ENCODE measurements at regions not wholly inside any gene's neighbourhood (a gene's known extent, or its start where the extent isn't known, plus 50 kb on each side); places are given as distances from the start of the nearest gene placed in this dataset.

DNA sequence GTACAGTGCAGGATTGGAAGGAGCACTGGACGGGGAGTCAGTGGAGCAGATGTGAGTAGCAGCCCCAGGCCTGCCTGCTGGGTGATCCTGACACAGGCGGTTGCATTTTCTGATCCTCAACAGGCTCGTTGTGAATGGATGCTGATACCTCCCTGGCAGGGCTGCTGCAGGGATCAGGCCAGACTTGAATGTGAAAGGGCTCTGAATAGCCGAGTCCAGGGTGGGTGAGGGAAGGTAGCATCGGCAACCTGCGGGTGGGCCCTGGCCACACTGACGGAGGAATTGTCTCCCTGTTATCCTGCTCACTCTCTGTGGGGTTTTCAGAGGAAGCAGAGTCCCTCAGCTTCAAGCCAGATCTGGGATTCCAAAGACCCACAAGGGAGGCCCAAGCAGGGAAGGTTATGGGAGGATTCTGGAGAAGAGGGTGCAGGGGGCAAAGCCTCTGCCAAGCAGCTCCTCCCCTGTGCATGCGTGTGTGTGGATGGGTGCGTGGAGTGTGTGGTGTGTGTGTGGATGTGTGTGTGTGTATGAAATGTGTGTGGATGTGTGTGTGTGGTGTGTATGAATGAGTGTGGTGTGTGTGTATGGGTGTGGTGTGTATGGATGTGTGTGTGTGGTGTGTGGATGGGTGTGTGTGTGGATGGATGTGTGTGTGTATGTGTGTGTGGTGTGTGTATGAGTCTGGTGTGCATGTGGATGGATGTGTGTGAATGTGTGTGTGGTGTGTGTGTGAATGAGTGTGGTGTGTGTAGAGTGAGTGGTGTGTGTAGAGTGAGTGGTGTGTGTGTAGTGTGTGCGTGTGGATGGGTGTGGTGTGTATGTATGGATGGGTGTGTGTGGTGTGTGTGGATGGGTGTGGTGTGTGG is 100.3 kb downstream of the UBIAD1 start:
- no peak for DNase-seq

DNA sequence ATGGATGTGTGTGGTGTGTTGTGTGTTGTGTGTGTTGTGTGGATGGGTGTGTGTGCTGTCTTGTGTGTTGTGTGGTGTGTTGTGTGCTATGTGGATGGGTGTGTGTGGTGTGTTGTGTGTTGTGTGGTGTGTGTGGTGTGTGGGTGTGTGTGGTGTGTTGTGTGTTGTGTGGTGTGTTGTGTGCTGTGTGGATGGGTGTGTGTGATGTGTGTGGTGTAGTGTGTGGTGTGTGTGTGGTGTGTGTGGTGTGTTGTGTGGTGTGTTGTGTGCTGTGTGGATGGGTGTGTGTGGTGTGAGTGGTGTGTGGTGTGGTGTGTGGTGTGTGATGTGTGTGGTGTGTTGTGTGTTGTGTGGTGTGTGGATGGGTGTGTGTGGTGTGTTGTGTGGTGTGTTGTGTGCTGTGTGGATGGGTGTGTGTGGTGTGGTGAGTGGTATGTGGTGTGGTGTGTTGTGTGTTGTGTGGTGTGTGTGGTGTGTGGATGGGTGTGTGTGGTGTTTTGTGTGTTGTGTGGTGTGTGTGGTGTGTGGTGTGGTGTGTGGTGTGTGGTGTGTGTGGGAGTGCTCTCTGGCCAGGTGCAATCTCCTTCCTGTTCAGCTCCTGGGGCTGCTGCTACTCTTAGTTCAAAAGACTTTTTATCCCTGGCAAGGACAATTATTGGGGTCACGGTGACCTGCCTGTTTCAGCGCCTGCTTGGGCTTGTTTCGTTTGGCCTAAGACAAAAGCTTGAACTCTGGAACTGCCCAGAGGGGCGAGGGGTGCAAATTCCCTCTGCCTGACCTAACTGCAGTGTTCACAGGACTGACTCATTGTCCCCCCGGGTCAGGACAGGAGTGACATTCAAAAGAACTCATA is 101.1 kb downstream of the UBIAD1 start:
- DNase-seq, result no peak

DNA sequence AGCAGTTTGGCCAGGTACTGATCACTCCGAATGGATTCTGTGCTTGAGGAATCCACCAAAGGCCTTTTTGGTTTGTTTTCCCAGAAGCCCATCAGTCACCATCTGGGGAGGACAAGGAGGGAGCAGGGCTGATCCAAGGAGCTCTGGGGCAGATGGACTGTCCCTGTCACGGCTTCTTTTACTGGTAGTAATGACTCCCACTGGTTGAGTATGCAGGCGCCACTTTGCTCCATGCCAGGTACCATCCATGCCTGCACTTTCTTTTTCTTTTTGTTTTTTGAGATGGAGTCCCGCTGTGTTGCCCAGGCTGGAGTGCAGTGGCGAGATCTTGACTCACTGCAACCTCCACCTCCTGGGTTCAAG is 101.7 kb downstream of the UBIAD1 start:
- no peak for DNase-seq

DNA sequence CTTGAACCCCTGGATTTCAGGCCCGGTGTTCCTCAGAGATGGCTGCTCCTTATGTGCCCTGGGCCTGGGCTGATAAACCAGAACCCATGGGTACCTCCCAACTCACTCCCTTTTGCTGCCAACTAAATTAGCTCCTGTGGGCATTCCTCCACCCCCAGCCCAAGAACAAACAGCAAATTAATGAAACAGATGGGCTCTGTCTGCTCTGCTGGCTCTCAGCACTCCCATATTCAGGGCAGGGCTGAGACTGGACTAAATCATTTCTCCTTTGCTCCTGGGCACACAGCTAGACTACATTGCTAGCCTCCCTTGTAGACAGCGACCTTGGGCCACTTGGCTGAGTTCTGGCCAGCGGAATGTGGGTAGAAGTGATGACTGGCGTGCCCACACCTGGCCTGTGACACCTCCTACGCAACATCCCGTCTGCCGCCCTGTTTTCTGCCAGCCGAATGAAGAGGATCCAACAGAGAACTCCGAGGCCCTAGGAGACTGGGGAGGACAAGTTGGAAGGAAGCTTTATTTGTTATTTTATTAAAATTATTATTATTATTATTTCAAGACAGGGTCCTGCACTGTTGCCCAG is 101.9 kb upstream of the DISP3 start:
- no peak for DNase-seq

DNA sequence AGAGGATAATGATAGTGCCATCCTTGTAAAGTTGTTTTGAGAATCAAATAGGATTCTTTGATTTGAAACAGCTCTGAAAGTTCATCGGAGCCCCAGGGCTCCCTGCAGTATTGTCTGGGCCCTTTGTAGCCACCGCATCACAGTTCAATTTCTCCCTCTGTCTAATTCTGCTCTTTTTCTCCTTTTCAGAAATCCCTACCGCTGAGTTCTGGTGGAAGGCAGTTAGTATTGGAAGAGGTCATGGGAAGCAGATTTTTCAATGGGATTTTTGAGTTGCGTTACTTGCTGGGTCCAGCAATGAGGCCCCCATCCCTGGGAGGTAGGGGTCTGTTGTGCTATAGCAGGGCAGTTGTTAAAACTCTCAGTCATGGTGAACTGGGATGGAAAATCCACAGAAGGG is 101.0 kb upstream of the DISP3 start:
- DNase-seq, result no peak

DNA sequence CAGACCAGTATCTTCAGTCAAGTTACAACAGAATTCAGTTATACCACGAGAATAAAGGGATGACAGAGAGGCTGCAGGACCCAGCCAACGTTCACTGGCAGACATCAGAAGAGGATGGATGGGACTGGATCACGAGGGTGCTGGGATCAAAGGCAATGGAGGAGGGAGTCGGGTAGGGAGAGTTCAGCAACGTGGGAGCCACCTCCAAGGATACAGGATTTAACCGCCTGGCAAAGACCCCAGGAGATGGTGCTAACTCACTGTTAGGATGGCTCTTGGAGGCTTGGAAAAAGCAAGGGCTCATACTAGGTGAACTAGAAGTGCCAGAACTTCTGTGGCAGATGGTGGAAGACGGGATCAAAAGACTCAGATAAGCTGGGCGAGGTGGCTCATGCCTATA is 99.1 kb upstream of the DISP3 start:
- DNase-seq, result no peak

DNA sequence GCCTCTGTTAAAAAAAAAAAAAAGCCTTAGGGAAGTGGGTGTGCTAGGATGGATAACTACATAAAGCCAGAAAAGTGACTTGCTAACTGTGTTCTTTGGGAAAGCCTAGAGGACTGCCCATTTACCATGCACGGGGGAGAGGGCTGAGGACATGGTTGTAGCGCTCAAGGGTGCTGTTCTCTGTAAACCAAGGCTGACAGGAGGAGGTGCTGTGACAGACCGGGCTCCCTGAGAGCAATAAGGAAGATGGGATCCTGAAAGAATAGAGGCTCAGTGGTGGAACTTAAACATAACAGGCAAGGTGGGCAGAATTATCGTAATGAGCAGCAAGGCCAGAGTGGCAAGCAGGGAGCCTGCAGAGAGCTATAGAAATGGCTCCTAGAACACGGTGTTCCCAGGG is 98.5 kb upstream of the DISP3 start:
- no peak for DNase-seq

DNA sequence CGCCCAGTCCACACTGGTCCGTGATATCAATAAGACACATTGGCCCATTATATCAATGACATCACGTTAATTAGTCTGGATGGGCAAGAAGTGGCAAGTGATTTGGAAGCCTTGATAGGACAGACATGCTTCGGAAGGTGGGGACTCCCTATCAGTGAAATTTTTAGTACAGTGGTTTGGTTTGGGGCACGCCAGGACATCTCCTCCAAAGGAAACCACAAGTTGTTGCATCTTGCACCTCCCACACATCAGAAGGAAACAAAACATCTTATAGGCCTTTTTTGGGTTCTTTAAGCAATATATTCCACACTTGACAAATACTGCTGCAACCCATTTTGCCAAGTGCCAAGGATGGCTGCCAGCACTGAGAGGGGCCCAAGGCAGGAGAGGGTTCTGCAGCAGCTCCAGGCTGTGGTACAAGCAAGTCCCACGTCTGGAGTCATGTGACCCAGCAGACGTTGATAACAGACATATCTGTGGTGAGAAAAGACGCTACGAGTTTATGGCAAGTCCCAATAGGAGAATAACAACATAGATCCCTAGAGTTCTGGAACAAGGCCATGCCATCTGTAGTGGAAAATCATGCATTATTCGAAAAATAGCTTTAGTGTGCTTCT is 95.3 kb upstream of the DISP3 start:
- peak in 32 of 58 donors; percentile 2 to 78 (median 18) for DNase-seq

DNA sequence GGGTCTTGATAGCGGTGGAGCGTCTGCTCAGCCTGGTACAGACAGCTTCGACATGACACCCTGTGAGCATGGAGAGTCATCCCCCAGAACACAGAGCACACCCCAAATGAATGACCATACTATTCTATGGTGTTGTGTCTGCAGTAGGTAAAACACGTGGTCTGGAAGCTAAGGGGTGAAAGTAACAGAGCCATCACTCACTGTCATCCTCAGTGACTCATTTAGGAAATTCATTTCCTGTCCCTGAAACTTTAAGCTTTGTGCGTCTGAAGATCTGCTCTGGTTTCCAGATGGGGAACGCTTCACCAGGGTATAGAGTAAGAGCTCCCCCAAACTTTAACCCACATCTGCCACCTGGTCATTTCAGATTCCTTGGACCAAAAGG is 94.8 kb upstream of the DISP3 start:
- DNase-seq, result no peak

DNA sequence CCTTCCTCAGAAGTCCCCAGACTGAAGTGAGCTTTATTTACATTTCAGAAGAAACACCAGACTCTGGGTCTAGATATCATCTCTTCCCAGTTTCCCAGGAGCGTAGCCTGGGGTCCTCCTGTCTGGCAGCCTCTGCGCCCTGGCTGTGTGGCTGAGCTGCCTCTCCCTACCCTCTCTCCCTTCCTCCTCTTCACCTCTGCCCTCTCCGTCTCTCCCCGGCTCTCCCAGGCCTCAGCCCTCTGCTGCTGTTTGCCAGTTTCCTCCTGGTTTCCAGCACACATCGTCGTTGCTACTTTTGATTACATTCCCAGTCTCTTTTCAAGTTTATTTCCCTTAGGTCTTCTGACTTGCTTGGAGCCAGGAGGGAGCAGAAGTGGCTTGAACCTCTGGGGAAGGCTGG is 91.1 kb upstream of the DISP3 start:
- no peak for DNase-seq

DNA sequence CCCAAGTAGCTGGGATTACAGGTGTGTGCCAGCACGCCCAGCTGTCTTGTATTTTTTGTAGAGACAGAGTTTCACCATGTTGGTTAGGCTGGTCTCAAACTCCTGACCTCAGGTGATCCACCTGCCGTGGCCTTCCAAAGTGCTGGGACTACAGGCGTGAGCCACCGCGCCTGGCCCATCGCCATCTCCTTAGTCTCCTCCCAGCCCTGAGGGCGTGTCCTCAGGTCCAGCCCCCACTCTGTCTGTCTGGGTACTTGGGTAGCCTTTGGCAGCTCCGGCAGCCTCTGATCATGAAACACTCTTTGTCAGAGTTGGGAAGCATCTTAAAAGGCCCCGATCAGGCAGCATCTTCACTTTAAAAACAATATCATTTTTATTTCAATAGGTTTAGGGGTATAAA is 90.3 kb upstream of the DISP3 start:
- no peak for DNase-seq

DNA sequence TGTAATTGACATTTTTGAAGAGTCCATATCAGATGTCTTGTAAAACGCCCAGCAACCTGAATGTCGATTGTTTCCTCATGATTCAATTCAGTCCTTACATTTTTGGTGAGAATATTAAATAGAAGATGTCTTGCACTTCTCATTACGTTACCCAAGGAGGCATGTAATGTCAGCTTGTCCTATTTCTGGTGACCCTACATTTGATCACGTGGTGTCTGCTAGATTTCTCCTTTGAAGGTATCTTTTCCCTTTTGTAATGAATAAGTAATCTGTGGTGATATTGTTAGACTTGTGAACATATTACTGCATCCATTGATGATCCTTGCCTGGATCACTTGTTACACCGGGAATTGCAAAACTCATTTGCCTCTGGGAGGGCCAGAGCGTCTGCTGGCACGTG is 87.6 kb upstream of the DISP3 start:
- no peak for DNase-seq

DNA sequence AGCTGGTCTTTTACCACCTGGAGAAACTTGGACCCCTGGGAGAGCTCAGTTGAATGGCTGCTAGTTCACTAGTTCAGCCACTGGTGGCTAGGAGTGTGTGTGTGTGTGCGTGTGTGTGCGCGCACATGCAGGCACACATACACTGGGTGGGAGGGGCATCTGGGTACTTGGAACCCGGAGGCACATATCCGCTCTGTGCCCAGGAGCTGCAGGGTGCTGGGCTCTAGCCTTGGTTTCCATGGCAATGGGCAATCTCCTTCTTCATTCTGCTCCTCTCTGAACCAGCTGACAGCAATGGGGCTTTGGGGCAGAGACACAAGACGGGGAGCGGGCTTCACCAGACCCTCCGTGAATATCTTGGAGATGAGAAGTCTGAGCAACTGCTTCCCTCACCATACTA is 87.1 kb upstream of the DISP3 start:
- DNase-seq, result peak in 21 of 58 donors; percentile 1 to 49 (median 17)

DNA sequence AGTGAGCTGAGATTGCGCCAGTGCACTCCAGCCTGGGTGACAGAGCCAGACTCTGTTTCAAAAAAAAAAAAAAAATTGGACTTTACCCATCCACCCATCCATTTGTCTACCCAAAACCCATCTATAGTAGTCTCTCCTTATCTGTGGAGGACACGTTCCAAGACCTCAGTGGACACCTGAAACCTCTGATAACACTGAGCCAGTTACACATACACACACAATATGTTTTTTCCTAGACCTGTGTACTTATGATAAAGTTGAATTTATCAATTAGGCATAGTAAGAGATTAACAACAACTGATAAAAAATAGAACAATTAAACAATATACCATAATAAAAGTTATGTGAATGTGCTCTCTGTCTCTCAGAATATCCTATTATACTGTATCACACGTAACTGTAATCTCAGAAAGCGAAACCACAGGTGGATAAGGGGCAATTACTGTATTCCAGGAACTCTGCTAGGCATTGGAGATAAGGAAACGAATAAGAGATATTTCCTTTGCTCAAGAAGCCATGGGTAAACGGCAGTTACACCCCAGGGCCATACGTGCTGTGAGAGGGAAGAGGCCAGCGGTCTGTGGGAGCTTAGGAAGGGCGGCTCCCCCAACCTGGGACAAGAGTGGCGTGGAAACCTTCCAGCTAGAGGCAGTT is 84.2 kb upstream of the DISP3 start:
- no peak for DNase-seq

DNA sequence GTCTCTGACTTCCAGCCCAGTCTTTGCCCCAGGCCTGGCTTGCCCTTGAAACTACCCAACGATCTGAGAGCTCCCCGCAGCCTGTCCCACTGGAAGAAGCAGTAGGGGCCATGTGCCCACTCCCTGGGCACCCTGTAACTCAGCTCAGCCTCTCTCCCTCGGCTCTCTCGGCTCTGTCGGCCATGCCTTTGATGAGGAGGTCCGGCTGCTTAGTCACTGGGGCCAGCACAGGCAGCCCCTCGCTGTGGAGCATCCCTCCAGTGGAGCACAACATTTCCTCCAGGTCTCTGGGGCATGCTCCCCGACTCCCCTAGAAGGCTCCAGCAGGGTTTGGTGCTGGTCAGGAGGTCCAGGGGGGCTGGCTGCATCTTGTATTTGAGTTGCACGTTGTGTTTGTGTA is 83.3 kb upstream of the DISP3 start:
- DNase-seq, result no peak

DNA sequence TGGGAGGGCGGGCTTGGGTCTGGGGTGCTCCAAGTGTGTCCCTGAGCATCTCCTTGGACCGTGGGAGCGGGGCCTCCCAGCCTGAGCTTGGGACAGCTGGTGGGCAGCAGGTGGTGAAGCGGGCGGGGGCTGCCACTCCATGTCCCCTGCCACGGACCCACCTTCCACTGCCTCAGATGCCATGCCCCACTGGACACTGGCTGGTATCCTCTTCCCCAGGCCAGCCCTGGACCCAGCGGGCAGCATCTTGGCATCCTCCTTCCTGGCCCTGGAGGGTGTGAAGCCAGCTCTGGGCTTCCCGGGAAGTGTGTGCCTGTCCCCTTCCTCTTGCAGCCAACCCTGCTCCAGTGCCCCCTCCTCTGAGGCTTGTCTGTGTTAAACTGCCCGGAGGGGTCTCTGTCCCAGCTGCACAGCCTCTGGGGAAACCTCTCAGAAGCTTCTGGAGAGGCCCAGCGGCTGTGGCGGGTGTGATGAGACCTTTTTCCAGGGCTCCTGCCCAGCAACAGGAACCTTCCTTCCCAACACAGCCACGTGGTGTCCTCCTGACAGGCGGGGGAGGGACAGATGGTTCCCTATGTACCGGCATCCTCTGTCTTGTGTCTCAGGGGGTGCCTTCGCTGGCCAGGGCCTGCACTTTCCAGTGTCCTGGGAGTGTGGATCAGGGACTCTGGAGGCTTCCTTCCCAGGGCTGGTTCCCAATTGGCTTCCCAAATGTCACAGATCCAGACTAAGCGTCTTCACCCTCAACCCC is 81.6 kb upstream of the DISP3 start:
- no peak for DNase-seq

DNA sequence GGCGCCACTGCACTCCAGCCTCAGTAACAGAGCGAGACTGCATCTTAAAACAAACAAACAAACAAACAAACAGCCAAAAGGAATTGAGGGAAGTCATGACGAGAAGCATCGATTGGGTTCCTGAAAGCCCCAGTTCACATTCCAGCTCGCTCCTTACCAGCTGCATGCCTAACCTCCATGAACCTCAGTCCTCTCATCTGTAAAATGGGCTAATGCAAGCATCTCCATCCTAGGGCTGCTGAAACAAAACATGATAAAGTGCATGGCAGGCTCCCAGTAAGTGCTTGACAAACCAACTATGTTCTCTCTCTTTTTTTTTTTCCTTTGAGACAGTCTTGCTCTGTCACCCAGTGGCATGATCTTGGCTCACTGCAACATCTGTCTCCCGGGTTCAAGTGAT is 79.7 kb upstream of the DISP3 start:
- no peak for DNase-seq

DNA sequence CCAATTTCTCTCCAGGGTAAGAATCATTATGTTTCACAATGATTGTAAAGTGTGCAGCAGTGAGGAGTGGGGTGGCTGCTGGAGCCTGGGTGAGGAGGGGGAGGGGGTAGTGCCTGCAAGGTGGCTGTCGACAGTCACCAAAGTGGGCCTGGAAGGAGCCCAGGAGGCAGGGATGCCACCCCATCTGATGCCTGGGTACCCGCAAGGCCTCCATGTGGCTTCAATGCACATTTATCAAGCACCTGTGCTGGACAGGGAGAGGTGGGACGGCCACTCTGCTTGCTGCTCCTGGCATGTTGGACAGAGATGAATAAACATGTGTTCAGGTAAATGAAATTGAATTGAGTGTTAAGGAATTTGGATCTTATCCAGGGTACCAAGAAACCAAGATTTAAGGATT is 78.8 kb upstream of the DISP3 start:
- no peak for DNase-seq

DNA sequence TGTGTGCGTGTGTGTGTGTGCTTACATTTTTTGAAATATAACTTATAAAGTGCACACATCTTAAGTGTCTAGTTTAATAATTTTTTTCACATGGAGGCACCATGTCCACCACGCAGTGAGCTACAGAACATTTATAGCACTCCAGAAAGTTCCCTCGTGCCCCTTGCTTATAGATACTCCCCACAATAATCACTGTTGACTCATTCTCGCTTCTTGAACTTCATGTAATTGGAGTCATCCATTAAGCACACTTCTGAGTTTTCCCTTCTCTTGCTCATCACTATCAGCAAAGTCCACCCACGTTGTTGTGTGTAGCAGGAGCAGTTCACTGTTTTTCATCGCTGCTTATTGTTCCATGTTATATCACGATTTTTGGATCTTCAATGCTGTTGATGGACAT is 78.4 kb upstream of the DISP3 start:
- no peak for DNase-seq

DNA sequence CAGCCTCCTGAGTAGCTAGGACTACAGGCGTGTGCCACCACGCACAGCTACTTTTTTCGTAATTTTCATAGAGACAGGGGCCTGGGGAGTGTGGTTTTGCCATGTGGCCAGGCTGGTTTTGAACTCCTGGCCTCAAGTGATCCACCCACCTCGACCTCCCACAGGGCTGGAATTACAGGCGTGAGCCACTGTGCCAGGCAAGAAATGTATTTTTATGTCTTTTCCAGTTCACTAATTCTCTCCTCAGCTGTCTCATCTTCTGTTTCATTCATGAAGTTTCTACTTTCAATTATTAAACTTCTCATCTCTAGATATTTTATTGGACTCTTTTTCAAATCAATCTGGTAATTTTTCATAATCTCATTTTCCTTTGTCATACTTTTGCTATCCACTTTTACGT is 72.1 kb upstream of the DISP3 start:
- DNase-seq, result no peak
